COR-L47 (cell line): ENCODE measurements at regions not wholly inside any gene's neighbourhood (a gene's known extent, or its start where the extent isn't known, plus 50 kb on each side); places are given as distances from the start of the nearest gene placed in this dataset.

Experiments used
- DNase-seq: peaks from one replicate; lab custom pipeline; 2025; lab: John Stamatoyannopoulos, UW

GRCh38 chrX:40277672-40278071 is 179.9 kb upstream of the BCOR start:
- DNase-seq, result no peak

- DNase-seq, result no peak
Measured at GRCh38 chrX:40273356-40274050, 175.7 kb upstream of the BCOR start.

DNA sequence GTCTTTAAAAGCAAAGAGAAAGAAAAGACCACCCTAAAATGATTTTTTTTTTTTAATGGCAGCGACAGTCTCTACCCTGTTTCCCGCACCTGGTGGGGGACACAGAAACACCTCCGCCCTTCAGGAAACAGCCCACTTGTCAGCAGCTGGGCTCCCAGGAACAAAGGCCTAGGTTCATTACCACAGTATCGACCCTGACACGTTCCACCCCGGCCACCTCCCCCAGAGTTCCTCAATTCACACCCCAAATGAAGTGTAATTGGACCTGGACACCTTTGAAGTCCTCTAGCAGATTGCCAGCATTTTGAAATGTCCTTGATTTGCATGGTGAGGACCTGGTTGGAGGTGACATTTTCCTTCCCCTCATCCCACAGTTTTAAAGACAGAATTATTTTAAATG is 175.0 kb upstream of the BCOR start:
- DNase-seq, result no peak

DNA sequence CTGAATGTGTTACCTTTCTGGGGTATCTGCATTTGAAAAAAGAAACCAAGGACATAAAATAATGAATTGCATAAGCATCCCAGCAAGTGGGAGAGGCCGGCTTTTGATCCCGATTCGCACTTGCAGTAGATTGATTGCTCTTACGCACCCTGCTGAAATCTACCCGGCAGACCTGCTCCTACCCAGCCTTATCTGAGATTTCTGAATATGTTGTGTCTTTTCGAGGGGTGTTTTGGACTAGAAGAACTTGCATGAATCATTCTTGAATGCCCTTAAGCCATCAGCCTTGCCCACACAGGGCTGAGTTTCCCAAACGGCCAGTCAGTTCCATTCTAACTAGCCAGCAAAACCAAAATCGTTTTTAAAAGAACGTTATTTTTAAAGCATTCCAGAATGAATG is 174.4 kb upstream of the BCOR start:
- no peak for DNase-seq

DNA sequence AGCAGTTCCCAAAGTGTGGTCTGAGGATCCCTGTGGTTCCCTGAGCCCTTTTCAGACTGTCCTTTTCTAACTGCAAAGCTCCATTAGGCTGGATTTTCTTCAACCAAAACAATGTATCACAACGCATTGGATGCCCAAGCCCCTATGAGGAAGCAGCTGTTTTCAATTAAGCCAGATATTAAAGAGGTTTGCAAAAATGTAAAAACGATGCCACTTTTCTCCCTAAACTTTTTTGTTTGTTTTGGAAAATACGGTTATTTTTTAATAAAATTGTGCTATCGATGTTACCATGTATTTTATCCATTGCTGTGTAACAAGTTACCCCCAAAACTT is 170.4 kb upstream of the BCOR start:
- no peak for DNase-seq

- no peak for DNase-seq
Measured at GRCh38 chrX:40267334-40268187, 169.8 kb upstream of the BCOR start.

GRCh38 chrX:40266490-40267333 is 169.0 kb upstream of the BCOR start:
- DNase-seq, result peak; percentile 51

DNA sequence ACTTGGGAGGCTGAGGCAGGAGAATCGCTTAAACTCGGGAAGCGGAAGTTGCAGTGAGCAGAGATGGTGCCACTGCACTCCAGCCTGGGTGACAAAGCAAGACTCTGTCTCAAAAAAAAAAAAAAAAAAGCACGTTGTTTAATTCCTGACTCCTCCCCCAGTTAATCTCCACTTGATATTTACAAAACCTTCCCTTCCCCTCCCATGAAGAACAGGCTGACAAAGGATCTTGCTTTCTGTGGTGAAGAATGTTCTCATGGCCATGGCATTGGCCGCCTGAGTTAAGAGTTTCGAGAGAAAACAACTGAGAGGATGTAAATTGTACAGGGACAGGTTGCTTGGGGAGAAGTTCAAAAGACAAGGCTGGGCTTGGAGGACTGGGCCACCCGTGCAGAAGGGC is 168.2 kb upstream of the BCOR start:
- no peak for DNase-seq

- DNase-seq, result no peak
Measured at GRCh38 chrX:40263014-40263560, 165.3 kb upstream of the BCOR start.

GRCh38 chrX:40262157-40263013 is 164.6 kb upstream of the BCOR start:
- DNase-seq, result no peak

GRCh38 chrX:40261833-40262156 is 164.0 kb upstream of the BCOR start:
- no peak for DNase-seq

GRCh38 chrX:40260146-40260747 is 162.5 kb upstream of the BCOR start:
- no peak for DNase-seq

DNA sequence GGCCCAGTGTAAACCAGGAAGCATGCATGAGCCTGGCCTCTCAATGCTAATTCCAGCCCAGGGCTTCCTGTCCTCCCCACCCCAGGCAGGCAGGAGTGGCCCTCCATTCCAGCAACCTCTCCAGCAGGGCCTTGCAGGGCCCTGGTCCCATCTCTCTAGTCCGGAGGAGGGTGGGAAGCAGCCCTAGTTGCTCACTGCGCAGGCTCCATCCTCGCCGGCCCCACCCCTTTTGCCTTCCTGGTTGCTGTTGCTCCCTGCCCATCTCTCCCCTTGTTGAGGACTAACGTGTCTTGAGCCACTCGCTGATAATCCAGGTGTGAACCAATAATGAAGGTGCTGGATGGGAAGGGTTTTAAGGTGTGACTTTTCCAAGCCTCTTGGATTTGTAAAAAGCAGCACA is 161.2 kb upstream of the BCOR start:
- DNase-seq, result no peak

DNA sequence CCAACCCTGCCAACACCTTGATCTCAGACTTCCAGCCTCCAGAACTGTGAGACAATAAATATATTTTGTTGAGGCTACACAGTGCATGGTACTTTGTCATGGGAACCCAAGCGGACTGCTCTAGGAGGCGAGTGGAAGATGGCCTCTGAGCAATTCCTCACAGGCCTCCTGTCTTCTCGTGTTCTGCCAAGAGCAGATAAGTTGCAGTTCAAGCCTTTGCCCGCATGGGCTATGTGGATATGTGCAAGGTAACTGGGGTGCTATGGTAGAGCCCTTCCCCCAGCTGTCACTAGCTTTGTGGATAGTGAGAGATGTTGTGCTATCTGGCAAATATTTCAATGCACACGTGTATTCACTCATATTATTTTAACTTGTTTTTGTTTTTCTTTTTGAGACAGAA is 156.0 kb upstream of the BCOR start:
- no peak for DNase-seq

DNA sequence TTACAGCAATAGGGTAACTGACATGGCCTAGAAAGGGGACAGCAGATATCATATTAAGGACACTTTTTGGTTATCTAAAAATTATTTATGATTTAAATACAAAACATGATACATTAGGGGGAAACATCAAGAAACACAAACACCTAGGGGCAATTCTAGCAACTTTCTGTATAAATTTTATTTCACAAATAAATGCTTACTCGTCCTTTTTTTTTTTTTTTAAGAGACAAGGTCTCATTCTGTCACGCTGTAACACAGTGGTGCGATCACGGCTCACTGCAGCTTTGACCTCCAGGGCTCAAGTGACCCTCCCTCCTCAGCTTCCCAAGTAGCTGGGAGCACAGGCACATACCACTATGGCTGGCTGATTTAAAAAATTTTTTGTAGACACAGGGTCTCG is 151.8 kb upstream of the BCOR start:
- no peak for DNase-seq

GRCh38 chrX:40248822-40249221 is 151.1 kb upstream of the BCOR start:
- no peak for DNase-seq

DNA sequence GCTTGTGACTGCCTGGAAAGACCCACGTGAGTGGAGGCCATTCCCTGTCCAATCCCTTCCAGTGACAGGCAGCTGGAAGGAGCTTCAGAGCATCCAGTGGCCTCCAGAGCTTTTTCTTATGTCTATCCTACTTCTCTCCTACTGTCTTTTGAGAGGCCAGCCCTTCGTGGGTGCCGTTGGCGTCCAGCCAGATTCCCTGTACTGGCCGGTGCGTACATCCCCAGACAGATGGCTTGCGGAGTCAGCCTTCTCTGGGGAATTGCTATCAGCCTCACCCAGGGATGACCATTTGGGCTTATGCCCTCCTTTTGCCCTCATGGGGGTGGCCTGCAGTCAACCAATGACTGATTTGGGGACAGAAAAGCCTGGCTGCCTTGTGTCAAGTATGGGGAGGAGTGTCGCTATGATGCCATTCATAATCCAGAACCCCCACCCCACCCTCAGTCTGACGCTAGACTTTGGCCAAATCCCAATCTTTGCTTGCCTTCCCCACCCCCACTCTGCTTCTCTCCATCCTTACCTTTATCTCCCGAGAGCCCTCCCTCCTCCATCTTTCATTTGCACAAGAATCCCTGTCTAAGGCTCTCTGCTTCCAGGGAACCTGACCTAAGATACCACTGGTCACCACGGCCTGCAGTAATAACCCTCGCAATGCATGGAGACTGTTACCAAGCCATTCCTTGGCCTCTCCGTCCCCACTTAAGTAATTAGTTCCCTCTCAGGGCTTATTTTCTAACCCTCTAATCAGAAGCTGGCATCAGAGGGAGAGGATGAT is 150.3 kb upstream of the BCOR start:
- DNase-seq, result no peak

DNA sequence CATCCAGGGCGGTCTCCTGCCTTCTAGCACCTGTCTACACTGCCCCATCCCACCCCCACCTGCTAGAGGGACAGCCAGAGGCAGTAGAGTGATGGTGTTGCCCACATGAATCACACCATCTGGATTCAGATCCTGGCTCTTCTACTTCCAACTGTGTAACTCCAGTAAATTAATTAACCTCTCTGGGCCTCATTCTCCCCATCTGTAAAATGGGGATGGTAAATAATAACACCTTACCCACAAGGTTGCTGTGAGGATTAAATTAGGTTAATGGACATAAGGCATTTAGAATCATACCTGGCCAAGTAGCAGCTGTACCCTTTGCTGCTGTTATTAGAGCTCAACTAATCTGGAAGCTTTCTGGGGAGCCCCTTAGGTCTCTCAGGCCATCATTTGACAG is 149.6 kb upstream of the BCOR start:
- DNase-seq, result no peak

GRCh38 chrX:40245488-40246071 is 147.8 kb upstream of the BCOR start:
- no peak for DNase-seq

DNA sequence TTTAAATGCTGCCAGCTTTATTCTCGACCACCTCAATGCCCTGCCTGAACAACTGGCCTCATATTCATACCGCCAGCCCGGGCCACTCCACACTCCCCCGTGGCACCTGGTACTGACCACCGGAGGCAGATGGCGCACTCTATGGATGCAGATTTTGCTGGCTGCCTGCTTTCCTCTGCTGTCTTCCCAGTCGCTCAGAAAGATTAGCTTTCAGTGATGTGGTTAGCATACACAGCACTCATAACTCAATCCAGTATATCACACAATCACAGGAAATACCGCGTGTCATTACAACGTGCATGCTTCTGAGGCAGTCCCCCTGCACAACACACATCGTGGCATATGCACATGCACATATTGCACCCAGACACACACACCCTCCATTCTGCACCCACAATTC is 147.2 kb upstream of the BCOR start:
- DNase-seq, result no peak
